HG03175 (cell line): ENCODE measurements at regions not wholly inside any gene's neighbourhood (a gene's known extent, or its start where the extent isn't known, plus 50 kb on each side); places are given as distances from the start of the nearest gene placed in this dataset.
"Not testable (repeated sequence)": the region's sequence is repeated elsewhere in the genome, so short reads cannot be mapped to it uniquely, and the experiment has no call there.

Source experiments
- ATAC-seq: cut with Tn5 transposase; IDR thresholded peaks from one replicate; pipeline ENCODE4 v1.9.1; 2021; ENCODE audit warnings: mild to moderate bottlenecking, moderate library complexity; ENCODE audit not compliant: unreplicated experiment

DNA sequence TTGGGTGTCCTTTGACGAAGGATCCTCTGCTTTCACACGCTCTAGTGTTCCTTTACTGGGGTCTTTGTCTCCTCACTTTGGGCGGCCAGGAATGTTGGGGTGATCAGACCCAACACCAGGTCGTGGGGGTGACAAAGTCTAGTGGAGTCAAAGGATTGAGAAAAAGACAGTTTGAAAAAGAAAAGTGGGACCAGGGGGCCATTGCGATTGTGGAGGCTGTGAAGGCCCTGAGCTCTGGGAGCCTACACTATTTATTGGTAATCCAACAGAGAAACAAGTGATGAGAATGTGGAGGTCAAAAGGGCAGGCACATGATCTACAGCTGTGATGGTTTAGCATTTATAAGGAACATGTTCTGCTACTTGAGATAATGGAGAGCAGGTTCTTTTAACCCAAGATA lies 287.1 kb upstream of the MTPN start:
- ATAC-seq: not testable (repeated sequence)

DNA sequence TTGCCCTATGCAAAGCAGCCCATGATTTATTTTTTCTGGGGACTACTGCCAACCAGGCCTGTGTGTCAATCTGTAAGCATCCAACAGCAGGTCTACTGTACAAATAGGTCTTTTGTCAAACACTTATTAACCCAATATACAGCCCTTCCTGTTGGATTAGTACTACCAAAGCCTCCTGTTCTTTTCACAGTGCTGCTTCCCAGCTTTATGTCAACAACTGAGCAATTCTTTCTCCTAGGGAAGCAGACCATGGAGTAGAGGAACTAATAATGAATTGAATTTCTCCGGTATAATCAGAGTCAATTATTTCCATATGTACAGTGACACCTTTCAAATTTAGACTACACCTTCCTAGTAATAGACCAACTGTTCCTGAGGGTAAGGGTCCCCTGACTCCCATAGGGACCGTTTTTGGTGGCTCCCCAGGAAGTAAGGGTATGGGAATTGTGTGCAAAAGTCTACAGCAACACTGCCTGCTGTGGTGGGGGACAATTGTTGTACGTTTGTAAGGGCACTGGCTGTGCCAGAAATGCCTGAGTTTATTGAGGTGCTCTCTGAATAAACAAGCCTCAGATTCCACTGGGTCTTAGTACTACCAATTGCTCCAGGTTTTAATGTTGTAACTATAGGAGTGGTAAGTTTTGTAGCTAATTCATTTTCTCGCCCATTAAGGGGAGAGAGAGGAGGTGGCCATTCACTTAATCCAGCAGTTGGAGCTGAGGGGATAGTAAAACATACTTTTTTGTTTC lies 286.1 kb upstream of the MTPN start:
- ATAC-seq: not testable (repeated sequence)

DNA sequence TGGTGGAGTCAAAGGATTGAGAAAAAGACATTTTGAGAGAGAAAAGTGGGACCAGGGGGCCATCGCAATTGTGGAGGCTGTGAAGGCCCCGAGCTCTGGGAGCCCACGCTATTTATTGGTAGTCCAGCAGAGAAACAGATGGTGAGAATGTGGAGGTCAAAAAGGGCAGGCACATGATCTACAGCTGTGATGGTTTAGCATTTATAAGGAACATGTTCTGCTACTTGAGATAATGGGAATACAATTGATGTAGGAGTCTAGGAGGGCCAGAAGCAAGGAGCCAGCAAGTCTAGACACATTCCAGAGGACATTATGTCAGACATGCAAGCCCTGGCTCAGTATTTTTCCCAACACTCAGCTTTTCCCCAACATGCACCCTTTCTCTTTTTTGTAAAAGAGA lies 283.4 kb upstream of the MTPN start:
- not testable (repeated sequence) for ATAC-seq

DNA sequence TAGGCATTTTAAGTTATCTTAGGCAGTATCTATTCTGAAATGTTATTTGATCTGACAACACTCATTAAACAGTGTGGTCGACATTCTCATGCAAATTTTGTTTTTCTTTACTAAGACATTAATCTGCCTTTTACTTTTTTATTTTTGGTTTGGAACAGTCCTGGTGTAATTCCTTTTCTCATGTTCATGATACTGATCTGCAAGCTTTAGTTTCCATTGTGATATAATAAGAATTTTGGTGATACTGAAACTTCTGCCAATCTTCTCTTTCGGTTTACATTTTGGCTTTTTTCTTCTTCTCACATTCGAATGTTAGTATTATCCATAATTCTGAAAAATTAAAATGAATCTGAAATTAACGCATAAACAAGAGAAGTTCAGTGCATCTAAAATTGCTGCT lies 281.9 kb upstream of the MTPN start:
- no peak for ATAC-seq

DNA sequence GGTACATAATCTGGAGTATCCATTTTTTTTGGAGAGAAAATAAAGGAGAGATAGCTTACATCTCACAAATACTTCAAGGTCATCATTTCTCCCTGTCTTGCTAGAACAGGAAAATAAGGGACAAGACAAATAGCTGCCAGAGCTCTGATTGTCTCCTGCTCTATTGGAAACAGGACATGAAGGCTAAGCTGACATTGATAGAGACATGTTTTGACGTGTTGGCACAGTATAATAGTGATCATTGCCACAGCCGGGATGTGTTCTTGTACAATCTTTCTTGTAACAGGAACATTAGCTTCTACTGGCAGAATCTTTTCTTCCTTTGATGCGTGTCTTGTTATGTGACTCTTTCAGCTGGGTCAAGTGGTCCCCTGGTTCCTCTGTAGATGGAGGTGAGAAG lies 279.3 kb upstream of the MTPN start:
- no peak for ATAC-seq

DNA sequence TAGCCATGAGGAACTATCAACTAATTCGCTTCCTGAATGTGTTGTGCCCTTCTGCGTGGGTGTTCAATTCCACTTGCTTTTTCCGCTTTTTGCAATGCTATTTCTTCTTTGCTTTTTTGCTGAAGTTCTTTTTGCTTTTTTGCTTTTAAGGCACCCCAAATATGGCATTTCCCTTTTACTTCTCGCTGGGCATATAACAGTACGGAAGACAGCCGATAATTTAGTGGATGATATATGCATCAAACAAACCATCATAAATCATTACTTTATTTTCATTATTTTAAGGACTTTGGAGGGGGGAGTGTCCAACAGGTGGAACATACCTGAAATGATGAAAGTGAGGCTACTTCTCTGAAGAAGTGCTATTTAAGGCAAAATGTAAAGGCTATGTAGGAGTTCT lies 277.0 kb upstream of the MTPN start:
- no peak for ATAC-seq

DNA sequence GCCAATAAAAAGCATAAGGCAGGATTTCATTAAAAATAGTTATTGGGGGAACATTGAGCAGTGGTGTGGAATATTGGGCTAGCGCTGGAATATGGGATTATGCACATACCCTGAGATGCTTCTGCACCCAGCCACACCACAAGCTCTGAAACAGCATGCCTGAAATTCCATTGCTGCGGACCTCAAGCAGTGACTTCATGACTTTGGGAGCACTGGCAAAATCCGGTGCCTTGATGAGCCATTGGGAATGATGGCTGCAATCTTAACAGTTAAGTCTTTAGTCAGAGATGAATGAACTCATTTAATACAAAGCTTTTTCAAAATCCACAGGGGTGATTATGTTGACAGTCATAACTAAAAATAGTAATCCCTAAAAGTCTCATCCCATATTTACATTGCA lies 274.7 kb upstream of the MTPN start:
- no peak for ATAC-seq

DNA sequence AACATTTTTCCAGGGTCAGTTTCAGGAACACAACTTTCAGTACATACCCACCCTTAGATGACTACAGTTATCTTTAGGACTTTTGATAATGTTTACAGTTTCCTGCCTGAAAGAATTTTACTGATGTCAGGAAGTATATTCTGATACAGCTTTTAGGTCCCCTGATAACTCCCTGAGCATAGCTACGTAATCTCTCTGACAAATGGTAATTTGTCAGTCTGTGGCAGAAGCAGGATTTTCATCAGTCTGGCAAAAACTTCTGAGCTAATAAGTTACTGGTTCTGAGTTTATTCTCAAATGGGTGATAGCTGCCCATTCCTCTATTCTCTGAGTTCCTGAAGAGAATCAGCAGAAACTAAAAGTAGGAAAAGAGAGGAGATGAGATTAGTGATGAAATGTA lies 270.1 kb upstream of the MTPN start:
- ATAC-seq: no peak

DNA sequence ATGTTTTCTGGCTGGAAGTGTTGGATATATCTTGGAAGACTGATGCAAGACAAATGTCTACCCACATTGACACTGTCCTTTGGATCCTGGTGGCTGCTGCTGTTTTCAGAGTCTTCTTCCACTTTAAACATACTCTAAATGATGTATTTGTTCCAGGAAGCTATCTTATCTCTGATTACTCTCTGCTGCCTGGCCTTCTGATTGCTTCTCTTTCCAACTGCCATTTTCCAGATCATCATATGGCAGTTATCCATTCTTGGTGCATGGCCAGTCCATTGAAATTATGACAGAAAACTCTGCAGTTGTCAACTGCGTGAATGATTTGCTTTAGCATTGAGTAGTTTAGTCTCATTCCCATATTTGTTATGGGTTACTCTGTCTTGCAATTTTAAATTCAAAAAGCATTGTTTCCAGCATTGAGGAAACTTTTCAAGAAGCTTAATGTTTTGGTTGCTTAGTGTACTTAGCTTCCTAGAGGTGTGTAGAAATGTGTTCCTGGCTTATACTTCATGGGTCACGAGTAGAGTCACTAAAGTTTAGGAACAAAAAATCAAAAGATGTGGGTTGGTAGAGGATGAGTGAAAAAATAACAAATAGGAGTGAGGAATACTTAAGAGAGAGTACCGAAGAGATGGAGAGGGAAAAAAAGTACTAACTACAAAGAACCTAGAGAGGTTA lies 268.3 kb upstream of the MTPN start:
- ATAC-seq: no peak

DNA sequence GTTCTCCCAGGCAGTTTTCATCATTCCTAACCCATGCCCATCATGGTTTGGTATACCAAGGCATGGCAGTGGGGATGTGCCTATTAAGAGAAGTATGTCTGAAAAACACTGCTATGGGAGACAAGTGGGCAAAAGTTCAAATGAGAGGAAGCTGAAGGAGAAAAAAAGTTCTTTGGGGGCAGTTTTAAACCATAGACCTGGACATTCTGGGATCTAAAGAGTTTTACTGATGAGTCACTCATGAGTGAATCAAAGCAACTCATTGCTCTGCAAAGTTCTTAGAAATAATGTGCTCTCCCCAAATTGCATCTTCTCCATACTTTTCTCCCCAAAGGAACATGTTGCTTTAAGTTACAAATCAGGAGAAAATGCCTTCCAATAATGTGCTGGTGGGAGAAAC lies 256.9 kb upstream of the MTPN start:
- no peak for ATAC-seq

DNA sequence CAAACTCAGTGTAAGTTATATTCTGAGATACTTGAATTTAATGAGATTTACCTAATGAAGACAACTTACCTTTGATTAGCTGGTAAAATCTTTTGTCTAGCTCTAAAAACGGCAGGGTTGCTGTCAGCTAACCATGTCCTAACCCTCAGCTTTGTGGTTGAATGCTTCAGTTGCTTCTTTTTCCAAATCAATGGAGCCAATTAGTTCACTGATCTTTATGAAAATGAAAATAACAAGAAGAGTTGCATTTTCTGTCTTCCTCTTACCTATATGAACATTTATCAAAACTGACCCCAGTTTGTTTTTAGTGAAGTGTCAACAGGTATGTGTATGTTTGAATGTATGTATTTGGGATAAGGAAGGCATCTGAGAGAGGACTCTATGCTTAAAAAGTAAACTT lies 253.1 kb upstream of the MTPN start:
- no peak for ATAC-seq

DNA sequence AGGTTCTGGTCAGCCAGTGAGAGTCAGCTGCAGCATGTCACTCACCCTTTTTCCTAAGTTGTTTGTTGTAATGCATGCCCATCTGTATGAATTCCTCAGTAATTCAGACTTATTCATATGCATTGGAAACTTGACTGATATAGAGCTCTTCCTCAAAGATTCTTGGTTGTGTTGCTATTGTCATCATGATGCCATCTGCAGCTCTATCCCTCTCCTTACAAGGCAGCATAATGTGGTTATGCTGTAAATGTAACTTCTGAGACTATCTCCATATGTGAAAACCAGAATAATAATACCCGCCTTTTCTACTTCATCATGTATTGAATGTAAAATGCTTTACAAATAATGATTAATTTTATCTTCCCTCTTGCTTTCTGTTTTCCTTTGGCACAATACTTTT lies 252.6 kb upstream of the MTPN start:
- ATAC-seq: no peak

DNA sequence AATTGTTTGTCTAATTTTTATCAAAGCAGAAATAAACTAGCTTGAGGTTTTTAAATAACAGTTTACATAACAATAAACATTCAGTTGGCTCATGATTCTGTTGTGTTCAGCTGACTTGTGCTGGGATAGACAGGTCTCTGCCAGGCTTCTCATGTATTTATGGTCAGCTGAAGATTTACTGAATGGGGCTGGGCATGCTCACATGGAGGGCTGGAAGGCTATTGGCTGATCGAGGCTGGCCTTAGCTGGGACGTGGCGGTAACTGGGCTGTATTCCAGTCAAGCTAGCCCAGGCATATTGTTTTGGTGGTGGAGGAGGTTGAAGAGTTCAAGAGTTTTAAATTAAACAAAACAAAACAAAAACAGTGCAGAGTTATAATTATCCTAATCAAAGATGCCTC lies 251.0 kb upstream of the MTPN start:
- no peak for ATAC-seq

DNA sequence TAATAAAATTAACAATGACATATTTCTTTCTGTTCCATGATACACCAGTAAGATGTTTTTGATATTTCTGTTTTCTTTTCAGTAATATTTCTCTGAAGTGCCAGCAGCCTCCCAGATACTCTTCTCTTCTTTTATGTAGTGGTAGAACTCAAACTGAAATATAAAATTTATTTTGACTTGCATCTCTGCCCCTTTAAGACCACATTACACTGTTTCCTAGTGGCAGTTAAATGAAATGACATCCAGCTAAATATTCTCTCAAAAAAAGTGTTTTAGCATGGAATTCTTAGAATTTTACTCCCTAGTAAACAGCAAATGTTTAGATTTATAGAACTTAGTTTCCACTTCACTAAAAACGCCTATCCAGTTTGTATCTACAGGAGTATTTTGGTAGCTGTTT lies 237.2 kb upstream of the MTPN start:
- ATAC-seq: no peak

DNA sequence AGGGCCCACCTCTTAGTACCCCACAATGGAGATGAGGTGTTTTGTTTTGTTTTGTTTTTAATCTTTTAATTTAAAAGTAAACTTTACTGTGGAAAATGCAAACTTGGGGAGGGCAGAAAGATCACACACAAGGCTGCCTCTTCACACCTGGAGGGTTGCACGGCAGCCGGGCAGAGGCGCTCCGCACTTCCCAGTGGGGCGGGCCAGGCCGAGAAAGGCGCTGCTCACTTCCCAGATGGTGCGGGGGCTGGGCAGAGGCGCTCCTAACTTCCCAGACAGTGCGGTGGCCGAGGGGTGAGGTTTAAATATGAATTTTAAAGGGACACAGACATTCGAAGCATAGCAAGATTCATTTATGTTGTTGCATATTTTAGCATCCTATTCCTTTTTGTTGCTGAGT lies 235.9 kb upstream of the MTPN start:
- ATAC-seq: no peak

DNA sequence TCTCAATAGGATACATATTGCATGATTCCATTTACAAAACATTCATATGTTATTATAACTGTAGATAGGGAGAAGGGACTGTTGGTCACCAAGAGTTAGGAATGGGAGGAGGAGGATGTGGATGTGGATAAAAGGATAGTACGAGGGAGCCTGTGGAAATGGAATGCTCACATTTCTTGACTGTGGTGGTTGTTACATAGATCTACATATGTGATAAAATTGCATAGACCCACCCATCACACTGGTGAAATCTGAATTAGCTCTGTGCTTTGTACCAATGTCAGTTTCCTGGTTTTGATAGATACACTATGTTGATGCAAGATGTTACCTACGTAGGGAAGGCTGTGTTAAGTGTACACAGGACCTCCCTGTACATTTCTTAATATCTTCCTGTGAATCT lies 233.5 kb upstream of the MTPN start:
- ATAC-seq: no peak

DNA sequence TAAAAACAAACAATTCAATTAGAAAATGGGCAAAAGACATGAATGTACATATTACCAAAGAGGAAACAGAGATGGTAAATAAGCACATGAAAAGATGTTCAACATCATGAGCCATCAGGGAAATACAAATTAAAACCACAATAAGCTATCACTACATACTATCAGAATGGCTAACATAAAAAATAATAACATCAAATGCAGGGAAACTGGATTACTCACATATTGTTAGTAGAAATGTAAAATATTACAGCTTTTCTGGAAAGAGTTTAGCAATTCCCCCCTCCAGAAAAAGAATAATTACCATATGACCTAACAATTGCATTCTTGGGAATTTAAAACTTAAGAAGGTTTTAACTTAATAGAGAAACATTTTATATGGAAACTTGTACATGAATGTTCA lies 232.9 kb upstream of the MTPN start:
- ATAC-seq: no peak

DNA sequence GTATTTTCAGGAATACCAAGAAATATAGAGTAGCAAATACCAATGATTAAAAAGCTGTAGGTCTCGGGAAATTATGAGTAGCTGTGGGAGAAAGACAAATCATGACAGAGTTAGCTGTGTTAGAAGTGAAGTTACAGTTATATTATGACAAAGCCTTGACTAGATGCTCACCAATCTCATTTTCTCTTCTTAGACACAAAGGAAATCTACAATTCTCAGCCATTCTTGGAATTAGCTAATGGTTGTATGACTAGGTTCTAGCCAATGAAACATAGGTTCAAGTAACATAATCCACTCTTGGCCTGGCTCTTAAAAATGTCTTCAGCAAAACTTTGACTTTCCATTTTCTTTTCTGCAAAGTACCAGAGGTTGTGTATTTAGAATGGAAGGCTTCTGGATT lies 228.8 kb upstream of the MTPN start:
- ATAC-seq: no peak

DNA sequence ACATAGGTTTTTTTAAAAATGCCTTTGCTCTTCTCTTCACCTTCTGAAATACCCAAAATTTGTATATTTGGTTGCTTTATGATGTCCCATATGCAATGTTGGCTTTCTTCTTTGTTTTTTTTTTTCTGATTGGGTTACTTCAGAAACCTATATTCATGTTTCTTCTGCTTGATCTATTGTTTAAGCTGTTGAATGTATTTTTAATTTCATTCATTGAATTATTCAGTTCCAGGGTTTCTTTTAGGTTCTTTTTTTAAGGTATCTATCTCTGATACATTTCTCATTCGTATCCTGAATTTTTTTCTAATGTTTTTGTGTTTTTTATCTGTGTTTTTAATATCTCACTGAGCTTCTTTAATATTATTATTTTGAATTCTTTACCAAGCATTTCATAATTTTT lies 221.0 kb upstream of the MTPN start:
- ATAC-seq: no peak

DNA sequence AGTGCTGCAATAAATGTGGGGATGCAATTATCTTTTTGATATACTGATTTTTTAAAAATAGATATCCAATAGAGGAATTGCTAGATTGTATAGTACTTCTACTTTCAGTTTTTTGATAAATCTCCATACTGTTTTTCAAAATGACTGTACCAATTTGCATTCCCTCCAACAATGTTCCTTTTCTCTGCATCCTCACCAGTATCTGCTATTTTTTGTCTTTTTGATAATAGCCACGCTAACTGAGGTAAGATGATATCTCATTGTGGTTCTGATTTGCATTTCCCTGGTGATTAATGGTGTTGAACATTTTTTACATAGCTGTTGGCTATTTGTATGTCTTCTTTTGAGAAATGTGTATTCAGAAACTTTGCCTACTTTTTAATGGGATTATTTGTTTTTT lies 217.7 kb upstream of the MTPN start:
- no peak for ATAC-seq

DNA sequence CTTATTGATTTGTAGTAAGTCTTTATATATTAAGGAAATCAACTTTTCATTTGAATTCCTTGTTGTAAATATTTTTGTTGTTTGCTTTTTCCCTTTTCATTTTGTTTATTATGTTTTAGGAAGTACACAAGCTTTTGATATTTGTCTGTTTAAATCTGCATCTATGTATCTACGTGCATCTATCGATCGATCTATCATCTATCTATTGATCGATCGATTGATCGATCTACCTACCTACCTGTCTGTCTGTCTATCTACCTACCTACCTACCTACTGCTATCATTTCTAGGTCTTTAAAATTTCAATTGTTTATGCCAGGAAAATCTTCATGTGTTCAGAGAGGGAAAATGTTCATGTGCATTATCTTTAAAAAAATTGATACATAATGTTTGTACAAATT lies 216.8 kb upstream of the MTPN start:
- ATAC-seq: no peak

DNA sequence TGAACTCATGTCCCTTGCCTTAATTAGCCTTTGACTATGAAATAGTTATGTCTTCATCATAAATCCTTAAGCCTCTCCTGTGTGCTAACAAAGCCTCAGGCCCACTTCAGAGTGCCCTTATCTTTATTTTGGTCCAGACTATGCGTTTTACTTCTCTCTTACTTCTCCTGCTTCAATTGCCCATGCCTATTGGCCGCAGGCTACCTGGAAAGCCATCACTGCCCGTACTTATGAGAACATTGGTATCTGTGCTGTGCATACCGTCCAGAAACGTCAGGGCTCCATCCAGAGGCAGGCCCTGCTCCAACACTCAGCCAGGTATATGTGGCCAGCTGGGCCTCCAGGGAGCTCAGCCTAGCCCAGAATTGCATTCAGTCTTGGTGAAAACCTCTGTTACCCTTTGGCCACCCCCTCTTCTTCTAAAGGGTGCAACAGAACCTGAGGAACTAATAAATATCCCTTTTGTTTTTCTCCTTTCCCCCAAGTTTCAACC lies 212.4 kb upstream of the MTPN start:
- ATAC-seq: no peak

DNA sequence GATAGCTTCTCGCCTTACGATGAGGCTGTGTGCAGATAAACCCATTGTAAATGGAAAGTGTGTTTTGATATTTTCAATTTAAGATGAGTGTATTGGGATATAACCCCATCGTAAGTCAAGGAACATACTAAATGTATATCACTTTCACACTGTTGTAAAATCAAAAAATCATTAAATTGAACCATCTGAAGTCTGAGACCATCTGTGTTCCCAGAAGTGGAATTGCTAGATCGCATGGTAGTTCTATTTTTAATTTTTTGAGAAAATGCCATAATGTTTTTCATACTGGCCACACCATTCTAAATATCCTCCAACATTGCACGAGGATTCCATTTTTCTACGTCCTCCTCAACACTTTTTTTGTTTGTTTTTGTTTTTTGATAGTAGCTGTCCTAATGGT lies 209.1 kb upstream of the MTPN start:
- no peak for ATAC-seq
